SK-N-SH (cell line): ENCODE measurements at regions not wholly inside any gene's neighbourhood (a gene's known extent, or its start where the extent isn't known, plus 50 kb on each side); places are given as distances from the start of the nearest gene placed in this dataset.

Experiments
- CTCF ChIA-PET: fragments of 300-600, 350-600 bp; formaldehyde crosslinking; extraction: SDS; loops from one replicate; lab custom pipeline; 2021; lab: Yijun Ruan, JAX
- POLR2A ChIA-PET: fragments of 350-600 bp; sonication (Branson Sonifier 250); formaldehyde crosslinking; extraction: SDS; loops from one replicate; lab custom pipeline; 2020; ENCODE audit warnings: antibody characterized with exemption, inconsistent platforms; lab: Yijun Ruan, JAX
- DNase-seq: peaks from one replicate; pipeline ENCODE4 v3.0.0; 2012
- H2AFZ ChIP-seq: fragments of 200-600 bp; sonication (generic); 2 replicates; pipeline ENCODE4 v1.8.1; 2016; ENCODE audit warnings: antibody characterized with exemption, mild to moderate bottlenecking, low read depth
- H3F3A ChIP-seq: fragments of 200-600 bp; sonication (generic); replicated peaks from 2 replicates; pipeline ENCODE3; 2016; ENCODE audit warnings: antibody characterized with exemption, mild to moderate bottlenecking; ENCODE audit not compliant: insufficient read depth
- H3K27ac ChIP-seq, 2 experiments: fragments of 200-500 bp in 1 of 2; fragments of 200-600 bp in 1 of 2; sonication (Bioruptor generic) in 1 of 2; sonication (generic), shearing (Covaris generic) in 1 of 2; 2 replicates each; pipeline versions ENCODE4 v1.5.1 to v1.6.1; 2014 to 2016; ENCODE audit warnings: low read depth in 2 of 2, inconsistent platforms in 1 of 2, low read length in 1 of 2, mild to moderate bottlenecking in 1 of 2, mixed read lengths in 1 of 2
- H3K27me3 ChIP-seq: fragments of 200-600 bp; sonication (generic), shearing (Covaris generic); 2 replicates; pipeline ENCODE4 v1.6.1; 2016; ENCODE audit warnings: mixed run types; ENCODE audit not compliant: insufficient read depth
- H3K36me3 ChIP-seq, 2 experiments: fragments of 200-500 bp in 1 of 2; fragments of 200-600 bp in 1 of 2; sonication (Bioruptor generic) in 1 of 2; sonication (generic) in 1 of 2; replicated peaks in 1 of 2; 2 replicates each; pipeline versions ENCODE3 to v1.5.1; 2014 to 2016; ENCODE audit warnings: low read length in 1 of 2, mild to moderate bottlenecking in 1 of 2; ENCODE audit not compliant: insufficient read depth in 2 of 2, control insufficient read depth in 1 of 2
- H3K4me1 ChIP-seq, 2 experiments: fragments of 200-500 bp in 1 of 2; fragments of 200-600 bp in 1 of 2; sonication (Bioruptor generic) in 1 of 2; sonication (generic), shearing (Covaris generic) in 1 of 2; 2 replicates each; pipeline versions ENCODE4 v1.5.1 to v1.6.1; 2014 to 2016; ENCODE audit warnings: low read depth in 1 of 2, low read length in 1 of 2, mixed run types in 1 of 2; ENCODE audit not compliant: insufficient read depth in 2 of 2, control insufficient read depth in 1 of 2
- H3K4me2 ChIP-seq: fragments of 200-600 bp; sonication (generic), shearing (Covaris generic); 2 replicates; pipeline ENCODE4 v1.6.1; 2017; ENCODE audit warnings: mixed run types
- H3K4me3 ChIP-seq, 2 experiments: fragments of 200-500 bp in 1 of 2; fragments of 200-600 bp in 1 of 2; sonication (Bioruptor generic) in 1 of 2; sonication (generic), shearing (Covaris generic) in 1 of 2; 2 replicates each; pipeline versions ENCODE4 v1.5.1 to v1.8.1; 2014 to 2016; ENCODE audit warnings: low read depth in 2 of 2, inconsistent platforms in 1 of 2, low read length in 1 of 2, mild to moderate bottlenecking in 1 of 2, mixed read lengths in 1 of 2, moderate library complexity in 1 of 2
- H3K79me2 ChIP-seq: fragments of 200-600 bp; sonication (generic); 2 replicates; pipeline ENCODE4 v1.8.1; 2017; ENCODE audit warnings: mild to moderate bottlenecking; ENCODE audit not compliant: insufficient read depth
- H3K9ac ChIP-seq: fragments of 200-600 bp; sonication (generic); 2 replicates; pipeline ENCODE4 v1.6.1; 2017; ENCODE audit warnings: mixed run types
- H3K9me2 ChIP-seq: fragments of 200-600 bp; sonication (generic); 2 replicates; pipeline ENCODE4 v1.6.1; 2017; ENCODE audit warnings: mixed run types
- H3K9me3 ChIP-seq: fragments of 200-600 bp; sonication (generic); 2 replicates; pipeline ENCODE4 v1.6.1; 2017; ENCODE audit warnings: mixed run types, mild to moderate bottlenecking, moderate library complexity
- H4K20me1 ChIP-seq: fragments of 200-600 bp; sonication (generic); 2 replicates; pipeline ENCODE4 v1.6.1; 2017; ENCODE audit warnings: mild to moderate bottlenecking, mixed run types; ENCODE audit not compliant: insufficient read depth
- EP300 ChIP-seq, 2 experiments: IDR thresholded peaks; 2 replicates each; pipeline versions ENCODE4 v1.4.0 to v1.6.1; 2012; ENCODE audit warnings: borderline replicate concordance in 1 of 2, low read depth in 1 of 2, low read length in 1 of 2
- EZH2phosphoT487 ChIP-seq: fragments of 200-600 bp; sonication (generic); IDR thresholded peaks from 2 replicates; pipeline ENCODE4 v1.6.1; 2017; ENCODE audit warnings: low read depth, mixed run types, mild to moderate bottlenecking, antibody characterized with exemption, moderate library complexity, borderline replicate concordance
- FOSL2 ChIP-seq: IDR thresholded peaks from 2 replicates; pipeline ENCODE4 v1.4.0; 2012; ENCODE audit warnings: low read depth, mild to moderate bottlenecking, moderate library complexity, borderline replicate concordance
- FOXJ3 ChIP-seq: sonication (generic); formaldehyde crosslinking; IDR thresholded peaks from 2 replicates; pipeline ENCODE4 v1.5.1; 2020; ENCODE audit warnings: mild to moderate bottlenecking, missing genetic modification reagents
- FOXM1 ChIP-seq: IDR thresholded peaks from 2 replicates; pipeline ENCODE4 v1.4.0; 2012; ENCODE audit warnings: low read depth, mild to moderate bottlenecking
- GATA2 ChIP-seq: sonication (generic); formaldehyde crosslinking; IDR thresholded peaks from 2 replicates; pipeline ENCODE4 v1.5.0; 2020; ENCODE audit warnings: mild to moderate bottlenecking, missing genetic modification reagents
- JUND ChIP-seq: IDR thresholded peaks from 2 replicates; pipeline ENCODE4 v1.4.0; 2012
- MEF2A ChIP-seq: IDR thresholded peaks from 2 replicates; pipeline ENCODE4 v1.4.0; 2012; ENCODE audit warnings: low read depth, borderline replicate concordance
- NFIC ChIP-seq: IDR thresholded peaks from 2 replicates; pipeline ENCODE4 v1.4.0; 2012; ENCODE audit warnings: borderline replicate concordance
- RCOR1 ChIP-seq: fragments of 150-350 bp; IDR thresholded peaks from 2 replicates; pipeline ENCODE4 v1.6.1; 2017; ENCODE audit warnings: antibody characterized with exemption, low read length
- REST ChIP-seq: IDR thresholded peaks from 2 replicates; pipeline ENCODE4 v1.6.1; 2012; ENCODE audit warnings: mild to moderate bottlenecking, low read depth, low read length, moderate library complexity
- RFX5 ChIP-seq: IDR thresholded peaks from 2 replicates; pipeline ENCODE4 v1.6.1; 2012; ENCODE audit warnings: mild to moderate bottlenecking, improper control_type of control experiment, low read length
- RXRA ChIP-seq: IDR thresholded peaks from 2 replicates; pipeline ENCODE4 v1.4.0; 2012; ENCODE audit warnings: low read depth, mild to moderate bottlenecking, borderline replicate concordance
- SMC3 ChIP-seq: IDR thresholded peaks from 2 replicates; pipeline ENCODE4 v1.6.1; 2012; ENCODE audit warnings: low read depth, low read length, improper control_type of control experiment
- TAF1 ChIP-seq: IDR thresholded peaks from 2 replicates; pipeline ENCODE4 v1.6.1; 2012; ENCODE audit warnings: low read depth, mild to moderate bottlenecking, low read length, moderate library complexity, borderline replicate concordance
- TCF12 ChIP-seq: IDR thresholded peaks from 2 replicates; pipeline ENCODE4 v1.4.0; 2012
- TEAD4 ChIP-seq: IDR thresholded peaks from 2 replicates; pipeline ENCODE4 v1.4.0; 2012; ENCODE audit warnings: mild to moderate bottlenecking, borderline replicate concordance; ENCODE audit not compliant: insufficient read depth
- USF1 ChIP-seq: IDR thresholded peaks from 2 replicates; pipeline ENCODE4 v1.4.0; 2012; ENCODE audit warnings: low read depth, borderline replicate concordance
- USF2 ChIP-seq: fragments of 150-350 bp; IDR thresholded peaks from 2 replicates; pipeline ENCODE4 v1.6.1; 2017; ENCODE audit warnings: antibody characterized with exemption, low read length, low read depth, borderline replicate concordance
- WGBS: methylation state at CpG from one replicate; pipeline ENCODE4 v1.1.6; 2017; ENCODE audit warnings: low lambda C conversion rate; 5-methylcytosine and 5-hydroxymethylcytosine counted together

DNA sequence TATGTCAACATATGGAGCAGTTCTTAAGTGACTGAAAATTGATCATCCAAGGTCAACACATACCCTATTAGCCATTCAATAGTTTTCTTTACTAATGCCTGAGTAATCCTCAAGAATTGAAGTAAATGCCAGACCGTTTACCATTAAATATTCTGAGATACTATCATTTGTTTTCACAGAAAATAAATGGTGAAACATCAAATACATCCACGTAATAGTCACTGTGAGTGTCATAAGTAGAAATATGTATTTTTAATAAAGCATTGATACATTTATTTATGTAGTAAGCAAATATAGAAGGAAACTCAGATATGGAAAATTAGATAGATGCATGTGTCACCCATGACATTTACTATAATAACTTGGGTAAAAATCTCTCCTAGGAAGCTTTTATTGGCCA lies 927.8 kb upstream of the NRXN1 start:
- peak overlapping the region in 1 of 2 experiments; percentile 54; a peak in 2 of 4 replicates for H3K27ac ChIP-seq
- H3K36me3 ChIP-seq = no peaks in the 10 kb centered on the region
- ChIA-PET CTCF (no interaction called here), POLR2A (no interaction called here)
- peak overlapping the region; percentile 30; the same call in 1 of the 2 replicates for H3K4me2 ChIP-seq
- H2AFZ ChIP-seq = no peak overlapping the region
- no peak overlapping the region for H3K9ac ChIP-seq
- 0 out of 4 replicates have a peak, but pooled peaks cover 0 to 3% of the 10 kb centered on the region in 2 experiments for H3K4me1 ChIP-seq
- H4K20me1 ChIP-seq = no peaks in the 10 kb centered on the region
- H3K9me2 ChIP-seq = no peaks in the 10 kb centered on the region
- H3F3A ChIP-seq = peaks cover 6% of the 10 kb centered on the region
- H3K9me3 ChIP-seq = no peaks in the 10 kb centered on the region
- 9% methylated on average over 2 of the region's 2 CpGs for WGBS
- no peak for DNase-seq
- TF ChIP-seq EZH2phosphoT487 = no peak
- TF ChIP-seq REST = no peak
- TF ChIP-seq RXRA = no peak
- no peak for TF ChIP-seq TEAD4
- TF ChIP-seq FOXJ3 (CRISPR knock-in tag) = no peak
- TF ChIP-seq SMC3 = no peak
- TF ChIP-seq FOSL2 = no peak
- TF ChIP-seq NFIC = no peak
- no peak for TF ChIP-seq USF2
- TF ChIP-seq MEF2A = no peak
- no peak for TF ChIP-seq USF1
- TF ChIP-seq JUND = no peak
- no peaks in the 10 kb centered on the region for H3K79me2 ChIP-seq
- H3K4me3 ChIP-seq = no peak overlapping the region
- H3K27me3 ChIP-seq = no peaks in the 10 kb centered on the region

- no peaks in the 10 kb centered on the region for H3K9me2 ChIP-seq
- H4K20me1 ChIP-seq = no peaks in the 10 kb centered on the region
- no peaks in the 10 kb centered on the region for H3K36me3 ChIP-seq
- POLR2A ChIA-PET = no interaction called here
- peaks cover 1% of the 10 kb centered on the region for H3F3A ChIP-seq
- no peak overlapping the region; the same call in 1 of the 2 replicates for H2AFZ ChIP-seq
- no peaks in the 10 kb centered on the region for H3K79me2 ChIP-seq
- CTCF ChIA-PET = no interaction called here
- no peak overlapping the region for H3K9ac ChIP-seq
- H3K27me3 ChIP-seq = no peaks in the 10 kb centered on the region
- no peak overlapping the region for H3K4me3 ChIP-seq
- no peak overlapping the region for H3K4me2 ChIP-seq
- 0 out of 4 replicates have a peak, but pooled peaks cover 0 to under 1% of the 10 kb centered on the region in 2 experiments for H3K4me1 ChIP-seq
- H3K9me3 ChIP-seq = no peaks in the 10 kb centered on the region
- peak overlapping the region in 1 of 2 experiments; percentile 16; a peak in 2 of 4 replicates for H3K27ac ChIP-seq
- no peak for DNase-seq
- TF ChIP-seq EP300 (IDR thresholded peaks at IDR 0.05; ENCODE audit: borderline replicate concordance in 1 of 2, low read depth in 1 of 2, low read length in 1 of 2) = 0 out of 4 replicates have a peak, but pooled peaks of 1 of the 2 experiments have one; percentile 20
- no peak for TF ChIP-seq REST
- no peak for TF ChIP-seq NFIC
- TF ChIP-seq FOXM1 = no peak
- no peak for TF ChIP-seq RFX5
- TF ChIP-seq TCF12 = 0 out of 2 replicates have a peak, but pooled peaks have one; percentile 20
- TF ChIP-seq RCOR1 = no peak
- TF ChIP-seq GATA2 (CRISPR knock-in tag) = no peak
- TF ChIP-seq TAF1 = no peak
These were observed 922.0 kb upstream of the NRXN1 start for GRCh38 chr2:51953931-51954330.
